WERI-Rb-1 (cell line): ENCODE measurements at regions not wholly inside any gene's neighbourhood (a gene's known extent, or its start where the extent isn't known, plus 50 kb on each side); places are given as distances from the start of the nearest gene placed in this dataset.

Experiments
- DNase-seq: peaks from one replicate; pipeline ENCODE4 v3.0.0-alpha.2; 2020
- H3K27ac ChIP-seq: fragments of 250-450 bp; sonication (Bioruptor Pico); 2 replicates; pipeline ENCODE4 v1.5.1; 2020; ENCODE audit warnings: mild to moderate bottlenecking, moderate library complexity
- H3K27me3 ChIP-seq: fragments of 250-450 bp; sonication (Bioruptor Pico); 2 replicates; pipeline ENCODE4 v1.5.1; 2021; ENCODE audit warnings: mild to moderate bottlenecking, low read depth, moderate library complexity; ENCODE audit not compliant: insufficient read depth, severe bottlenecking
- H3K36me3 ChIP-seq: fragments of 250-450 bp; sonication (Bioruptor Pico); 2 replicates; pipeline ENCODE4 v1.5.1; 2020; ENCODE audit warnings: mild to moderate bottlenecking, moderate library complexity
- H3K4me3 ChIP-seq: 2 replicates; pipeline ENCODE4 v1.5.1; 2011; ENCODE audit warnings: low read depth, mild to moderate bottlenecking, control low read depth, low read length
- H3K9me3 ChIP-seq: fragments of 250-450 bp; sonication (Bioruptor Pico); 2 replicates; pipeline ENCODE4 v1.5.1; 2021; ENCODE audit warnings: mild to moderate bottlenecking, moderate library complexity; ENCODE audit not compliant: severe bottlenecking
- CTCF ChIP-seq: IDR thresholded peaks from 2 replicates; pipeline ENCODE4 v1.5.1; 2011; ENCODE audit warnings: low read depth, mild to moderate bottlenecking, control low read depth, inconsistent platforms, low read length

- H3K27me3 ChIP-seq: no peaks in the 10 kb centered on the region
- H3K36me3 ChIP-seq: no peaks in the 10 kb centered on the region
- TF ChIP-seq CTCF: no peak
- no peak overlapping the region for H3K27ac ChIP-seq
- H3K9me3 ChIP-seq: no peaks in the 10 kb centered on the region
- no peak overlapping the region for H3K4me3 ChIP-seq
- DNase-seq: no peak
These were observed 53.3 kb upstream of the KY start for GRCh38 chr3:134704133-134704532.

GRCh38 chr3:134704556-134704955 lies 53.7 kb upstream of the KY start:
- H3K36me3 ChIP-seq: no peaks in the 10 kb centered on the region
- no peak overlapping the region for H3K27ac ChIP-seq
- H3K27me3 ChIP-seq: no peaks in the 10 kb centered on the region
- no peak for TF ChIP-seq CTCF
- no peak overlapping the region for H3K4me3 ChIP-seq
- no peaks in the 10 kb centered on the region for H3K9me3 ChIP-seq
- no peak for DNase-seq

GRCh38 chr3:134707908-134708597 lies 57.2 kb upstream of the KY start:
- Histone ChIP-seq H3K4me3 (no peak overlapping the region), H3K27ac (no peak overlapping the region), H3K36me3 (no peaks in the 10 kb centered on the region), H3K9me3 (no peaks in the 10 kb centered on the region), H3K27me3 (no peaks in the 10 kb centered on the region)
- DNase-seq: no peak
- TF ChIP-seq CTCF: no peak

- H3K4me3 ChIP-seq: no peak overlapping the region
- H3K9me3 ChIP-seq: no peaks in the 10 kb centered on the region
- no peaks in the 10 kb centered on the region for H3K27me3 ChIP-seq
- H3K36me3 ChIP-seq: no peaks in the 10 kb centered on the region
- TF ChIP-seq CTCF: no peak
- H3K27ac ChIP-seq: no peak overlapping the region
- DNase-seq: no peak
These were observed 57.8 kb upstream of the KY start for GRCh38 chr3:134708671-134709070.

- no peak overlapping the region for H3K4me3 ChIP-seq
- H3K36me3 ChIP-seq: no peaks in the 10 kb centered on the region
- DNase-seq: no peak
- H3K9me3 ChIP-seq: no peaks in the 10 kb centered on the region
- no peak overlapping the region for H3K27ac ChIP-seq
- TF ChIP-seq CTCF: no peak
- H3K27me3 ChIP-seq: no peaks in the 10 kb centered on the region
These were observed 58.3 kb upstream of the KY start for GRCh38 chr3:134709076-134709475.
